Erythroblast (primary cell): ENCODE measurements at regions not wholly inside any gene's neighbourhood (a gene's known extent, or its start where the extent isn't known, plus 50 kb on each side); places are given as distances from the start of the nearest gene placed in this dataset.

Experiments
- GATA1 ChIP-seq: IDR thresholded peaks from 2 replicates; pipeline ENCODE4 v1.6.1; 2011; ENCODE audit warnings: low read depth, mild to moderate bottlenecking, control low read depth, low read length, moderate library complexity
- POLR2A ChIP-seq: IDR thresholded peaks from 2 replicates; pipeline ENCODE4 v1.6.1; 2011; ENCODE audit warnings: mild to moderate bottlenecking, low read length

- TF ChIP-seq POLR2A (no peak), GATA1 (no peak)
Measured at GRCh38 chr2:120607996-120608395, 127.7 kb upstream of the GLI2 start.
